ENCODE measurements at regions not wholly inside any gene's neighbourhood (a gene's known extent, or its start where the extent isn't known, plus 50 kb on each side); places are given as distances from the start of the nearest gene placed in this dataset.

GRCh38 chr5:53334431-53334941 is 145.9 kb upstream of the FST start:
- DNase-seq: no peak

- DNase-seq: no peak
Observed at GRCh38 chr5:53335115-53335514, 145.3 kb upstream of the FST start.

GRCh38 chr5:53337827-53338226 is 142.6 kb upstream of the FST start:
- DNase-seq: no peak

- DNase-seq: no peak
Observed at GRCh38 chr5:53338971-53339370, 141.5 kb upstream of the FST start.

GRCh38 chr5:53339962-53340540 is 140.4 kb upstream of the FST start:
- DNase-seq: no peak

GRCh38 chr5:53340956-53341750 is 139.3 kb upstream of the FST start:
- no peak for DNase-seq

GRCh38 chr5:53342236-53342635 is 138.2 kb upstream of the FST start:
- DNase-seq: no peak

GRCh38 chr5:53343187-53343586 is 137.2 kb upstream of the FST start:
- DNase-seq: no peak

GRCh38 chr5:53350368-53350767 is 130.1 kb upstream of the FST start:
- no peak for DNase-seq

- DNase-seq: no peak
Observed at GRCh38 chr5:53350991-53351770, 129.2 kb upstream of the FST start.

GRCh38 chr5:53355316-53355715 is 125.1 kb upstream of the FST start:
- no peak for DNase-seq

- DNase-seq: no peak
Observed at GRCh38 chr5:53355931-53356330, 124.5 kb upstream of the FST start.

GRCh38 chr5:53357439-53357838 is 123.0 kb upstream of the FST start:
- no peak for DNase-seq

- DNase-seq: no peak
Observed at GRCh38 chr5:53358794-53359193, 121.6 kb upstream of the FST start.

- no peak for DNase-seq
Observed at GRCh38 chr5:53359916-53360517, 120.4 kb upstream of the FST start.

- DNase-seq: no peak
Observed at GRCh38 chr5:53360811-53361210, 119.6 kb upstream of the FST start.

- DNase-seq: no peak
Observed at GRCh38 chr5:53361708-53362107, 118.7 kb upstream of the FST start.

- DNase-seq: no peak
Observed at GRCh38 chr5:53362521-53362941, 117.9 kb upstream of the FST start.

- DNase-seq: no peak
Observed at GRCh38 chr5:53364061-53364460, 116.4 kb upstream of the FST start.

- no peak for DNase-seq
Observed at GRCh38 chr5:53366245-53366644, 114.2 kb upstream of the FST start.

- DNase-seq: no peak
Observed at GRCh38 chr5:53367727-53368126, 112.7 kb upstream of the FST start.

GRCh38 chr5:53368516-53368915 is 111.9 kb upstream of the FST start:
- DNase-seq: no peak

- no peak for DNase-seq
Observed at GRCh38 chr5:53368966-53369605, 111.3 kb upstream of the FST start.

Data from NCI-H2081 treated with DMSO at 0.1 percent for 48 hours (cell line).